Dermis blood vessel endothelial cell (primary cell): ENCODE measurements at regions not wholly inside any gene's neighbourhood (a gene's known extent, or its start where the extent isn't known, plus 50 kb on each side); places are given as distances from the start of the nearest gene placed in this dataset.

Source experiments
- DNase-seq: peaks from one replicate; pipeline ENCODE4 v3.0.0; 2010

DNA sequence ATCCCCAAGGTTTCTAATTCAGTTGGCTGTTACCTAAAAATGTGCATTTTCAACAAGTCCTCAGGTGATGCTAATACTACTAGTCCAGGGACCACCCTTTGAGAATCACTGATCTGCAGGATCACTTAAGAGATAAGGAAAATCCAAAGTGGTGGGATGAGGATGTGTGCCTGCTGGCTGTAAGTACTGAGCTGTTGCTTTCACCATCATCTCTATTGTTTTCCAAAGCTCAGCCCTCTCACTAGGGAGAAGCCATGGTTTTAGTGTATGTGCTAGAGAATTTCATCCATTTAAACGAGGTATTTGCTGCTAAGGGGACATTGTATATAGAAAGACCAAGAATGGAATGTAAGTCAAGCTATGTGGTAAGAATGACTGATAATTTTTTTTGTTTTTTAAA is 202.3 kb downstream of the KIF21A start:
- no peak for DNase-seq

DNA sequence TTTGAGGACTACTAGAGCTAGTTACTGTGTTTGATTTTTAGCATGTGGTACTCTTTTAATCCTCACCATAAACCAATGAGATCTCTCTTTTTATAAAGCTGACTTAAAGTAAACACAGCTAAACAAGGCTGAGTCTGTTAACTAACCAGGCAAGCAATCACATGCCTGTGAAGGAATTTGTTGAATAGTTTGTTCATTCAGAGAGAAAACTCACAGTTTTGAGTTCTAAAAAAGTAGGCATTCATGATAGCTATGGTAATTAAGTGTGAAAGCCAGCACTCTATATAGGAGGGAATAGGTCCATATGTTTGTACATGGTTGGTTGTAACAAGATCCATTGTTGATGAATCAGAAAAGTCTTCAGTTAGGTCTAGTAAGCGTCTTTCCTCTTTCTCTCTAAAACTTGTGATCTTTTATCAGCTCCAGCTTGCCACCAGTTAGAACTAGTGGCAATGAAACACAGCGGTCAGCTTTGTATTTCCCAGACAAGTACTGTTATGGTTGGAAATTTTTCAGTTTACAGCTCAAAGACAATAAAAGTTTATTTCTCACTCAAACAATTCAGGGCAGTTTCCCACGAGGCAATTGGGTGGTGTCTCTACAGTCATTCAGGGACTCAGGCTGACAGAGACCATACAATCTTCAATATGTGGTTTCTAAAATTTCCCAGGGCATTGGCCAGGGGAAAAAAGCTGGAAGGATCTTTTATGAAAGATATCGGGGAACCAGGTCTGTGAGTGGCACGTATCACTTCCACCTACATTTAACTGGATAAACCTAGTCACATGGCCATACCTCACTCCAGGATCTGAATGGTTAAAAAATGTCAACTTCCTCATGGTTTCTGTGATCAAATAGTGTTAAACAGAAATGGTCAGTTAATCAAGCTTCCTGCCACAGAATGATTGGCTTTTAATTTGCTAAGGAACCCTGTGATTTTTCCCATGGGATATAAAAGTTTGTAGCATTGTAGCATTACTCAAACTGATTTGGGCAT is 203.1 kb downstream of the KIF21A start:
- DNase-seq: no peak

DNA sequence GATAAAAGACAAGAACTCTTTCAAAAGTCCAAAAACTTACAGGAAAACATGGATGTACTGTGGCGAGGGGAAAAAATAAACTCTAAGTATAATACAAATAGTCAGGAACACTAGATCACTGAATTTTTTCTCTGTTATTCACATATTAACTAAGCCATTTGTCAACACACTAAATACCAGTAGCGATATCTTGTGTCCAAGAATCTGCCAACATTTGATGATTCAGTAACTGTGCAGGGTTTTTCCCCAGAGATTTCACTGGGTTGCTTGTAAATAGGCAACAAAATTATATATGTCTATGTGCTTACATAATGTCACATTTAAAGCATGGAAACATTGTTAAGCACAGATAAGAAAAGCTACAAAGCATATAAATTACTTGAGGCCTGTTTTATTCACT is 205.9 kb downstream of the KIF21A start:
- DNase-seq: no peak

GRCh38 chr12:39235990-39236767 is 206.7 kb downstream of the KIF21A start:
- no peak for DNase-seq

- DNase-seq: no peak
Observed at GRCh38 chr12:39230086-39230485, 212.8 kb downstream of the KIF21A start.

DNA sequence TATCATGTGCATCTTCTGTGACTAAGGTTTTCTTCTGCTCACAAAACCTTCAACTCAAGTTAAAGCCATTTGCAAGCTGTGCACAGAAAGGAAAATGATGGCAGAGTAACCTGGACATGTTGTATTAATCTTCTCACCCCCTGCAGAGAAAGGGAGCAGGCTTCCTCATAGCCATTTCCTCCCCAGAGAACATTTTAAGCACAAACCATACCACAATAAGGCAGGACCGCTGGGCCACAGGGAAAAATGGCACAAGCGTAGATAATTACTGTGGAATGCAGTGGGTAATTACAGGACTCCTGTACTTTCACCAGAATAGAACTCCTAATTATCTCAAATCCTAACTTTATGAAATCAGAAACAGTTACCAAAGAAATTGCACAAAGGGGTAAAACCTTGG is 215.7 kb downstream of the KIF21A start:
- no peak for DNase-seq

- DNase-seq: no peak
Observed at GRCh38 chr12:39224971-39225370, 217.9 kb downstream of the KIF21A start.

DNA sequence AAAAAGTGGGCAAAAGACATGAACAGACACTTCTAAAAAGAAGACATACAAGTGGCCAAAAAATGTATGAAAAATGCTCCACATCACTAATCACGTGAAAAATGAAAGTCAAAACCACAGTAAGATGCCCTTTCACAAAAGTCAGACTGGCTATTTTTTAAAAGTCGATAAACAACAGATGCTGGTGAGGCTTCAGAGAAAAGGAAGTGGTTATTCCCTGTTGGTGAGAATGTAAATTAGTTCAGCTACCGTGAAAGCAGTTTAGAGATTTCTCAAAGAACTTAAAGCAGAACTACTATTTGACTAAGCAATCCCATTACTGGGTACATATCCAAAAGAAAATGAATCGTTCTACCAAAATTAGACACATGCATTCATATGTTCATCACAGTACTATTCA is 237.0 kb downstream of the KIF21A start:
- no peak for DNase-seq

DNA sequence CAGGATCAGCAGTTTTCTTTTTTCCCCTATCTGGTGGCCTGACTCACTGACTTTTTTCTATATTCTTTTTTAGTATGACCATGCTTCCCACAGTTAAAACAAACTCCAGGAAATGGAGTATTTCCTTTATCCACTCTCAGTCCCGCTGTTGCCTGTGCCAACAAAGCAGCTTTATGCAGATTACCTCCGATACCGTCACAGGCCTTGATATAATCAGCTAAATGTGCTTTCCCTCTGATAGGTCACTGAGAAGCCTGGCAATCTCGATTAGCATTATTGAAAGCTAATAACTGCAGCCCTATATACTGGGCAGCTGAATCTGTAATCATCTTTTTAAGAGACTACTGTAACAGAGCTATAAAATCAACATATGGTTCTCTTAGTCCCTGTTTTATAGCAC is 243.6 kb downstream of the KIF21A start:
- DNase-seq: peak; percentile 74

GRCh38 chr12:39188689-39189088 is 254.2 kb downstream of the KIF21A start:
- no peak for DNase-seq

DNA sequence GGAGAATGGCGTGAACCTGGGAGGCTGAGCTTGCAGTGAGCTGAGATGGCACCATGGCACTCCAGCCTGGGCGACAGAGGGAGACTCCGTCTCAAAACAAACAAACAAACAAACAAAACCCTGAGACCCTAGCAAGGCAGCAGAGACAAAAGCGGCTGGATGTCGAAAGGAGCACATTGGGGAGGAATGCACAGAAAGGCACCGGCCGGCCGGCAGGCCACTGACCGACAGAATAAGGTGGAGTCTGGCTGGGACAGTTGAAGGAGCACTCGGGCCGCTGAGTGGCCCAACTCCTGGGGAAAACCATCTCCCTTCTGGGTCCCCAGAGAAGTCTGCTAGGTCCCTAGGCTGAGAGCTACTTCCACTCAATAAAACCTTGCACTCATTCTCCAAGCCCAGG is 256.2 kb downstream of the KIF21A start:
- no peak for DNase-seq

GRCh38 chr12:39178837-39179236 is 264.1 kb downstream of the KIF21A start:
- DNase-seq: no peak

- DNase-seq: no peak
Observed at GRCh38 chr12:39176356-39176755, 266.6 kb downstream of the KIF21A start.

DNA sequence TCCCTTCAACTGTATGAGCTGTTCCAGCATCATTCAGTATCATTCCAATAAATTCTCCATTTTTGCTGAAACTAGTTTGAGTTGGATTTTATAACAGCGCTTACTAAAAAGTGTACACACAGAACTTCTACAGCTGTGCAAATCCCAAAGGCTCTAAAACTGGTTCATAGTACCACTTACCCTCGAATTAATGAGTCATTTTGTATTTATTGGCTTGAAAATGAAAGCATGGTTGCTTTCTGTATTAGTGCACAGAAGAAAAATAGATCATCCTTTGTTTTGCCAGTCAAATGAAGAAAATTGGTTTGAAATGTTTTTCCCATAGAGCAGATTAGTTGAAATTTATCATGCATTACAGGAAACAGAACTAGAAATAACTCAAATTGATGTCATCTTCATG is 268.3 kb upstream of the CPNE8 start:
- DNase-seq: no peak

DNA sequence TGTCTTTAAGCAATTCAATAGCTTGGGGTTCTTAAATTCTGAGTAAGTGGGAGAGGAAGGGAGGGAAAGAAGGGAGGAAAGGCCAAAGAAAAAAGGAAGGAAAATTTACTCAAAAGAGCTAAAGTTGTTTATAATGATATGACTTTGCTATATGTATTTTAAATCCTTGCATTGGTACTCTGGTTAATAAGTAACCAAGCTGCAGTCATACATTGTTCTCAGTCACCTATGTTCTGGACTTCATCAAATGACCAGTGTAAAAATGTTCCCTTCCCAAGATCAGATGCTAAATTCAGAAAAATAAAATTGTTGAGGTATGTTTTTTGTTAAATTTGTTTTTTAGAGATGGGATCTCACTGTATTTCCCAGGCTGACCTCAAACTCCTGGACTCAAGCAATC is 259.9 kb upstream of the CPNE8 start:
- DNase-seq: no peak

DNA sequence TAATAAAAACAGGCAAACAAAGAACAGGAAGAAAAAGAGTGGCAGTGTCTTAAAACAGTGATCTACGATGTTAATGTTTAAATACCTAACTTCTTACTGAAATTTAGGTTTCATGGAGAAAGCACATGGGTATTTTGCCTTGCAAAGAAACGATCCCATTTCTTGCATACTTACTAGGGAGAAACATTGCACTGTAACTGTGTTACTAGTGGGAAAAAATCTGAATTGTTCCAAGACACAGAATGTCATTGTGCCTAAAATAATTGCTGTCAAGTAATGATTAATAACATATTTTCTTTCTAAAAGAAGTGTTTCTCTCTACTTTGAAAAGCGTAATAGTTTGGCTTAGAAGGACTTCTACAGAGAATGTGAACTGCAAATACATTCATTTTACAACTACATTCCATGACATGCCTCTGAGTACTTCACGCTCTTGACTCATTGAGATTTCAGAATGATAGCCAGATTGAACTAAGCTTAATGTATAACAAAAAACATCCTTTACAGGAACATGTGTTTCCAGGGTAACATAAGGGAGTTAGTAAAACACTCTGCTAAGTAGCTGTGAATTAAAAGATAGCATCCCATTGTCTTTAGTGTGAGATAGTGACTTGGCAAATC is 256.2 kb upstream of the CPNE8 start:
- DNase-seq: no peak

DNA sequence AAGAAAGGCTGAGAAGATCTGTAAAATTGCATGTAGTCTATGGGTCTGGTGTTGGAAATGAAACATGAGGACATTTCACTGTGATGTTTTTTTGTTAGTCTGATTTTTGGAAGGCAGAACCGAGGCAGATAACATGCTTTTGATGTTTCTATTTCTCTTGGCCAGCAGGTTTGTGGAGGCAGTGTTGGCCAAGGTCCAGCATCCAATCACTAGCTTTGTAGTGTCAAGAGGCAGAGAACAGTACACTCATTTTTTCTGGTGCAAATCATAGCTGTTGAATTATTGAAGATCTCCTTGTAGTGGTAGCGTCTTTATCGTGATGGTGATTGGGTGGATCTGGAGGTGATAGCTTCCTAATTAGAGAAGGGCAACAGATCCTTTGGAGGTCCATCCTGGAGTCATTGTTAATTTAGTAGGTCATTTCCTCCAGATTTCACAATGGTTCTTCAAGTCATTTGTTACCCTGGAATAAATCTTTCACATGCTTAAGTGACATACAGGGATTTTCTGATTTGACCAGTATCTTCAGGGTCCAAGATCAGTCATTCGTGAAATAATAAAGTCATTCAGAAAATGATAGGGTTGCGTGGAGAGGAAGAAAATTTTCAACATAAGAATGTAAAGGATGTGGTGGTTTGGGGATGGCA is 252.4 kb upstream of the CPNE8 start:
- no peak for DNase-seq

- no peak for DNase-seq
Observed at GRCh38 chr12:39145175-39145999, 240.0 kb upstream of the CPNE8 start.

- no peak for DNase-seq
Observed at GRCh38 chr12:39144613-39145061, 239.2 kb upstream of the CPNE8 start.

DNA sequence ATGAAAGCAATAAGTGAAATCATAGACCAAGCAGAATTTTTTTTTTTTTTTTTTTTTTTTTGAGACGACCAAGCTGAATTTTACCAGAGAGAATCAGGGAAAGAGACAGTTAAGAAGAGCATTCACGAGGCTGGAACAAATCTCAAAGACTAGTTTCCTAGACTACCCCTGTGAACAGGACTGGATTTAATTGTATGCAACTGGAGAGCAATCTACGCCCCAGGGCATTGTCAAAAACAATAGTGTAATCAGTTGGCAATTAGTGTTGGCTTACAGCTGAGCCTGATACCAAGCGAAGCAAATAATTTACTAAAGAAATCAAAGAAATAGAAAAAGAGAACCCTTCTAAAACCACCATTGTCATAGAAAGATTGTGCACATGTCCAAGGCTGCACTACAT is 232.9 kb upstream of the CPNE8 start:
- DNase-seq: no peak

DNA sequence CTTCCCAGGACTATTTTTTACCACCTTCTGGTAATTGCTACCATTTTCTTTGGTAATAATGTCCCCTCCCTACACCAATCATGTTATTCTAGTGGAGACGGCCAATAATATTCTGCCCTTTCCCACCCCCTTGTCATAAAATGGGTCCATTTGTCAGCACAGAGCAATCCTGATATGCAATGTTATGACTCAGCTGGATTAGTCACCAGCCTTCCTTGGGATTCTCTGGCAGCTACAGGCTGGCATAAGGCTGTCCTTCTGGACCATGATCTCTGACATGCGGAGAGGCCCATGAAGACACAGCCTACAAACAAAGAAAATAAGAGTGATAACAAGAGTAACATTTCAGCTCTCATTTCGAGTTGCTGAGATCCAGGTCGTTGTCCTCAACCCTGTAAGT is 222.0 kb upstream of the CPNE8 start:
- DNase-seq: peak; percentile 73

- DNase-seq: no peak
Observed at GRCh38 chr12:39125566-39125965, 220.2 kb upstream of the CPNE8 start.
